ENCODE measurements at regions not wholly inside any gene's neighbourhood (a gene's known extent, or its start where the extent isn't known, plus 50 kb on each side); places are given as distances from the start of the nearest gene placed in this dataset.
"Not testable (repeated sequence)": the region's sequence is repeated elsewhere in the genome, so short reads cannot be mapped to it uniquely, and the experiment has no call there.

DNA sequence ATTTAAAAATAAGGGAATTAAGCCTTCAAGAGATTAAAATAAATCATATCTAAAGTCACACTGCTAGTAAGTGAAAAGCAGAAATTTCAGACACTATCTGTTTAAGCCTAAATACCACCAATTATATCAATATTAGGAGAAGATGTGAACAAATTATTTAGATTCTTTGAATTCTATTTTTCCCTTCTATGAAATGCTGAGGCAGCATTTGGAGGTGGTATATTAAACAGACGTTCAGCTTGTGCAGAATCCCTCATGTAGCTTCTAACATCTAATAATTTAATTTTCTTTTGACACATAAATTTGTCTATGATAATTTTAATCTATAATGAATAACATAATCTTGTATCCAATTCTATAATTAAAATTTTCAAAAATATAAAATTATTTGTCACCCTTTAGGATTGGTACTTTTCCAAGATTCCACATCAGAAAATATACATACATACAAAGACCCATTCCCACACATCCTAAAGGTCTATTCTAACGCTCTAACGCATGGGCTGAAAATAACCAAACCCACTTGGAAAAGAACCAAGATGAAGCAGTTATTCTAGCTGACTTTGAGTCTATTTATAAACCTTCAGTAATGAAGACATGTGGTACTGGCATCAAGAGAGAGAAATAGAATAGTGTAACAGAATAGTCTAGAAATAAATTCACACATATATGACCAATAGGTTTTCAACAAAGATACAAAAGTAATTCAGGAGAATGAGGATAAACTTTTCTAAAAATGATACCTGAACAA lies 751.8 kb downstream of the GALC start:
- DNase-seq (ENCODE audit: low read depth in 3 of 3): no peak

DNA sequence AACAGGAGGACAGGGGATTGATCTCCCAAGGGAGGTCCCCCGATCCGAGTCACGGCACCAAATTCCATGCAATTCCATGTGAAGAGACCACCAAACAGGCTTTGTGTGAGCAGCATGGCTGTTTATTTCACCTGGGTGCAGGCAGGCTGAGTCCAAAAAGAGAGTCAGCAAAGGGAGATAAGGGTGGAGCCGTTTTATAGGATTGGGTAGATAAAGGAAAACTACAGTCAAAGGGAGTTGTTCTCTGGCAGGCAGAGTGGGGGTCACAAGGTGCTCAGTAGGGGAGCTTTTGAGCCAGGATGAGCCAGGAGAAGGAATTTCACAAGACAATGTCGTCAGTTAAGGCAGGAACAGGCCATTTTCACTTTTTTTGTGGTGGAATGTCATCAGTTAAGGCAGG lies 752.7 kb downstream of the GALC start:
- DNase-seq (ENCODE audit: low read depth in 3 of 3): not testable (repeated sequence)

DNA sequence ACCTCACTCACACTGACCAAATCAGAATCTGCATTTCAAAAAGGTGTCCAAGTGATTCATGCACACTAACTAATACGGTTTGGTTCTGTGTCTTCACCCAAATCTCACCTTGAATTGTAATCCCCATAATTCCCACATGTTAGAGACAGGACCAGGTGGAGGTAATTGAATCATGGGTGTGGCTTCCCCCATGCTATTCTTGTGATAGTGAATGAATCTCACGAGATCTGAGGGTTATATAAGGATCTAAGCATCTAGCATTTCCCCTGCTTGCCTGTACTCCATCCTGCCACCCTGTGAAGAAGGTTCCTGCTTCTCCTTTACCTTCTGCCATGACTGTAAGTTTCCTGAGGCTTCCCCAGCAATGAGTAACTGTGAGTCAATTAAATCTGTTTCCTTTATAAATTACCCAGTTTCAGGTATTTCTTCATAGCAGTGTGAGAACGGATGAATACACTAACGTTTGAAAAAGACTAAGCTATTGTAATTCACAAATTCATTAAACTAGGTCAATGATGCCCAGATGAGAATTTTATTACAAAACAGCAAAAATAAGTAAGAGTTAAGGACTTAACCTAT lies 759.1 kb downstream of the GALC start:
- no peak for DNase-seq (ENCODE audit: low read depth in 3 of 3)

DNA sequence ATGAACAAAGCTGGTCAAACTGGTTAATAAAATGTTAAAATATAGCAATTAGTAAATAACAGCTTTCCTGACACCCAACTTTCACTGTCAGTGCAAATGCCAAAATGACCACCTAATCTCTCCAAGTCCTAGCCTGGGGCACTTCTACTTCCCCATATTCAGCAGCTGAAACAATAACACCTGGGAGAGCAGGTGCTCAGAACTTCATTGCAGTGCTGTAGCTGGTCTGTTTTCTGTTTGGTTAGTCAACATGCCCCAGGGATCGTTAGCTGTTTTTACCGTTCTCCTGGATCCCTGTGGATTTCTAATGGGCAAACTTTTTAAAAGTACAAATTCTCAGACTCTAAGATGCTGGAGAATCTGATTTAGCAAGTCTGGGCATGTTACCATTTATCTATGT lies 759.7 kb downstream of the GALC start:
- no peak for DNase-seq (ENCODE audit: low read depth in 3 of 3)

DNA sequence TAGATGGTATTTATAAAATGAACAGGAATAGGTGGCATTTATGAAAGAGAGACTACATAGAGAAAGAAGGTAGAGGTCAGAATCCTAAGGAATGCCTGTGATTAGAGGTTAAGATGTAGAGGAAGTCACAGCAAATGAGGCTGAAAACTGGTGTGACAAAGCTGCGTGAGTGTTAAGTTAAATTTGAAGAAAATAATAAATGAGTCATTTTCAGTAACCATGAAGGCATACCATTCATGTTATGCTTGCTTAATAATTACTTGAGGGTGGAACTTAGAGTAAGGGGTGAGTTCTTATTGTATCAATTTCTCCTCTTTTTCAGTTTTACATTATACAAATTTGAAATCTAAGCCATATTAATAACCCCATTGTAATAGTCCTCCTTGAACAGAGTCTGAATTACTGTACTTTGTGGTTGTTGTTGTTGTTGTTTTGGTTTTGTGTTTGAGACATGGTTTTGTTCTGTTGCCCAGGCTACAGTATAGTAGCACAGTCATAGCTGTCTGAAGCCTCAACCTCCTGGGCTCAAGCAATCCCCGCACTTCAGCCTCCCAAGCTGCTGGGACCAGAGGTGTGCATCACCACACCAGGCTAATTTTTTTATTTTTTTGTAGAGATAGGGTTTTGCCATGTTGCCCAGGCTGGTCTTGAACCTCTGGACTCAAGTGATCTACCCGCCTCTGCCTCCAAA lies 761.5 kb downstream of the GALC start:
- no peak for DNase-seq (ENCODE audit: low read depth in 3 of 3)

DNA sequence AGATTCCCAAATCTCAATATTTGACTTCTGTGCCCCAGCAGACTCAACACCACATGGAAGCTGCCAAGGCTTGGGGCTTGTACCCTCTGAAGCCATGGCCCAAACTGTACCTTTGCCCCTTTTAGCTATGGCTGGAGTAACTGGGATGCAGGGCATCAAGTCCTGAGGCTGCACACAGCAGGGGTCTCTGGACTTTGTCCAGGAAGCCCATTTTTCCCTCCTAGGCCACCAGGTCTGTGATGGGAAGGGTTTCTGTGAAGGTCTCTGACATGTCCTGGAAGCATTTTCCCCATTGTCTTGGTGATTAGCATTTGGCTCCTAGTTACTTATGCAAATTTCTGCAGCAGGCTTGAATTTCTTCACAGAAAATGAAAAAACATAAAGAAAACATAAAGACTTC lies 762.3 kb downstream of the GALC start:
- no peak for DNase-seq (ENCODE audit: low read depth in 3 of 3)

DNA sequence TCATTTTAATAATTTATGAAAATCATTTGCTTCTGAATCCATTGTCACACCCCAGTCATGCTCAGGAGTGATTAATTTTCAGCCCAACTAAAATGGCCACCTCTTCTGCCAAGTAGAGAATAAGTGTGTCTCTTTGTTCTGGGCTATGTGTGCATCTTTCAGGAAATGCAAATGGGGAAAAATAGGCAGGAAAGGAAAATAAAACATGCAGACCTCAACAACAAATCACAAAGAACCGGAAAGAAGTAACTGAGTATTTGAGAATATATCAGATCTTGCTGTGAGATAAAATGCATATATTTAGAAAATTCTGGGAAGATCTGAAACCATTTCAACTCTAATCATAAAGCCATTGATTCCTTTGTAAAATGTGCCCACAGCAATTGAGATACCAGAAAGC lies 763.9 kb downstream of the GALC start:
- DNase-seq (ENCODE audit: low read depth in 3 of 3): no peak

DNA sequence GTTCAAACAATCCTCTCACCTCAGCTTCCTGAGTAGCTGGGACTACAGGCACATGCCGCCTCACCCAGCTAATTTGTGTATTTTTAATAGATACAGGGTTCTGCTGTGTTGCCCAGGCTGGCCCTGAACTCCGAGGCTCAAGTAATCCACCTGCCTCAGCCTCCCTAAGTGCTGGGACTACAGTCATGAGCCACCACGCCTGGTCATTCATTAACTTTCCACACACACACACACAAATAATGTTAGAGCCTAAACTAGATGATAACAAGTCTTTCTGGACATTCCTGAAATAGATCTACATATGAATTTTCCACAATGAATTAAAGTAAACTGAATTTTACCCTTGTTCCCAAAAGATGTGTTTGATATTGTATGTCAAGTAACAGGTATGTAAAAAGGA lies 776.0 kb downstream of the GALC start:
- no peak for DNase-seq (ENCODE audit: low read depth in 3 of 3)

DNA sequence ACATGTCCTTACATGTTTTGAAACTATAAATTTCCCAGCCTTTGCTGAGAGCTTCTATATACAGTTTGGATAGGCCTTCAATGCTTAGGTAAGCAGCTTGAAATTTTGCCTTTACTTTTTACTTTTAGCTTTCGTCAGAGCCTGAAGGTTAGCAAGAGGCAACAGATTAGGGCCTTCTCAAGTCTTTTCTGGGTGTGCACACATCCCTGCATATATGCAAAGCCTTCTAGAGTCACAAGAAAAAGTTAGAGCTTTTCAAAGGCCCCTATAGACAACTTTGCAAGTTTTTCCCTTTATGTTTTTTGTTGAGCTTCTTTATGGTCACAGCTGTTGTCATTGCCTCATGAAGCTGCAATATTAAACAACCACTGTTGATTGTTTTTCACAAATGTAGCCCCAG lies 778.4 kb downstream of the GALC start:
- no peak for DNase-seq (ENCODE audit: low read depth in 3 of 3)

DNA sequence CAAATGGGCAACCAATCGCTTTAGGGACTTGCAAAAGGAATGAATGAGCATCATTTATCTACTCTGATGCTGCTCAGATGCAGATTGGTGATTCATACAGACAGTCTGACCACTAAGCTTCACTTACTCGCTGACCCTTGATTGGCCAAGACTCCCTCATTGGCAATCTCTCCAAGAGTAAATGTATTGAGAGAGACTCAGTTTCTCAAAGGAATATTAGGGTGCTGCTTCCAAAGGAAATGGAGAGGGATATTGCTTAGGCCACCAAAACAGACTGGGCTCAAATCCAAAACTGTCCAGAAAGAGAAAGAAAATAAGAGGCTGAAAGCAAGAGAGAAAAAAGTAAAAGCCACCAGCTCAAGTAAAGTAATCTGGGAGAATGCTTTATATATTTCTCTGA lies 785.2 kb downstream of the GALC start:
- DNase-seq (ENCODE audit: low read depth in 3 of 3): no peak

DNA sequence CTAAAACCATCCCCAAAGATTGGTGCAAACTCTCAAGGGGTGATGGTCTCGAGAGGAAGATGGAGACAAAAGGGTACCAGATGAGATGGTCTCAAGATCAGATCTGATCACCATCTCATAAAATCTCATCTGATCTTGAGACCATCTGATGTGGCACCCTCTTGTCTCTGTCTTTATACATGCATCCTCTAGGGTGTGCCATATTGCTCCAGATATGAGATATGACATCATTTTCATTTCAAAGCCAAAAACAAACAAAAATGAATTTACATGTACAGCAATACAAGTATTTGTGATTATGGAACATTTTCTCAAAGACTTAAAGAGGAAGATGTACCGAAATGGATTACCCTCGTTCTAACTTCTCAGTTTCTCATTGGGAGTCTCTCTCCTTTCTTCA lies 787.2 kb downstream of the GALC start:
- DNase-seq (ENCODE audit: low read depth in 3 of 3): no peak

DNA sequence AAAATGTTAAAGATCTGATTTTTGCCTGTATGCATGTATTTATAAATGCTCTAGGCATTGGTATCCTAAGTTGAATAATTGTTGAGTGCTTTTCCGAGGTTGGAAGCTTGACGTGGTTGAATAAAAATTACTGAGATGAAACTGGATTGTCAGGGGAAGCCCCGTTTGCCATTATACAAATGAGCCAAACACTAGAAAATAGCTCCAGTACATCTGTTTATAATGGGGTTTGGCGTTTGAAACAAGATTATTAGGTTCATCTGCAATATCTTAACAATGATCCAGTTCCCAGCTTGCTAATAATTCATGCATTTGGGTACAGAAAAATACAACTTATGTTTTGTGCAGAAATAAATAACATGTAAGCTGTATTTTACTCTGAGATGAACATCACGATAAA lies 789.6 kb downstream of the GALC start:
- no peak for DNase-seq (ENCODE audit: low read depth in 3 of 3)

DNA sequence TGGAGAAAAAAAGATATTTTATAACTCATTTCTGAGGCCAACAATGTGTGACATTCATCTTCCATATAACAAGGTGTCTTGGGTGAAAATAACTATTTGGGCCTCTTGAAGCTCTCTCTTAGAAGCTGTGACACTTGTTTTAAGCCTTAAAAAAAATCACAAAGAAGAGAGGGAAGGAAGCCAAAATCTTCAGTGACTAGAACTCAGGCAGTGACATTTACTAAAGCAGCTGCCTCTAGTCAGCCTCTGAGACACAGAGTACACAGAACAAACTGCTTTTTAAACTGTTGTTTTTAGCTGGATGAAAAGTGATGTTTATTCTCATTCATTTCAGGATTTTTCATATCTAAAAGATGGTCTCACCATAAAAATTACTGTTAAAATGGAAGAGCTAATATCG lies 793.6 kb downstream of the GALC start:
- no peak for DNase-seq (ENCODE audit: low read depth in 3 of 3)

DNA sequence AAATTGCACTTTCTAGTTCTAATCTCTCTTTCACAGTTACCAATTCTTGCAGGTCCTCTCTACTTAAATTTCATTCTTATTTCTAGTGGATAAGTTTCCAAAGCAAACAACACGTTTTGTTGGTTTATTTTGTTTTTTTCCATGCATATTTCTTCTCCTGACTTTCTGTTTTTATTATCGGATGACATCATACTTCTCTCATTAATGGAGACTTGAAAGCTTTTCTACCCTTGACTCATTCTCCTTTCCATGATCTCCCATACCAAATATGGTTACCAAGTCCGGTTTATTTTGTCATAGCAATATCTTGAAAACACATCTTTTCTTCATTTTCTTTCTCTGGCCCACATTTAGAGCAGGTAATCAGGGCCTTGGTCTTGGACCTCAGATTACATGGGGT lies 796.5 kb downstream of the GALC start:
- no peak for DNase-seq (ENCODE audit: low read depth in 3 of 3)

DNA sequence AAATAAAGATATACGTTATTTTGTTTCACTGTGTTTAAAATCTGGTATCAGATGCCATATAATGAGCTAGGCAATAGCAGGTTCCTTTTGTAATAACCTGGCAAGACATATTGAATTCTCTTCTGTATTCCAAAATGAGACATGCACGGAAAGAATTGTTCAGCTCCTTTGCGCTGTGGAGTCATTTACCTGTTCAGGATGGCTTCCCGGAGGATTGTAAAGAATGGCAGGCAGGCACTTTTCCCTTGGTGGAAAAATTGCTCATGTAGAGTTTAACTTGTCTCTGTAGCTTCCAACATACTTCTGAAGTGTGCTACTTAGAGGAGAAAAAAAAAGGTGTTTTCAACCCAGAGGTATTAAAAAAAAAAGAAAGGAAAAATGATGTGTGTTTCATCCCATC lies 805.2 kb downstream of the GALC start:
- no peak for DNase-seq (ENCODE audit: low read depth in 3 of 3)

DNA sequence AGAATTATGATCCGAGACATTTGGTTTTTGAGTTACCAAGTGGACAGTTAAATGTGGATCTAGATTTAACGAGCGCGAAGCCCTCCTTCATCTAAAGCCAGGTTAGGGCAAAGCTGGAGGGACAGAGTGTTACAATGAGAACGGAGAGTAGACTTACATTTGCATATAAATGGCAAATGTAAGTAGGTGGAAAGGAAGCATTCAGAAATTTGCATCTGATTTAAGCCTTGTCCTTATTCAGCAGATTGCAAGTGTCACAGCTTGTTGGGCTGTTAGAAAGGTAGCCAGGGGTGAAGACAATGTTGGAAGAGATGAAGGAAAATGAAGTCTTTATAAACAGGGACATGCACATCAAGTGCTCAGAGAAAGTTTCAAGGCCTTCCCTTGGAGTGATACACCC lies 806.2 kb downstream of the GALC start:
- DNase-seq (ENCODE audit: low read depth in 3 of 3): no peak

DNA sequence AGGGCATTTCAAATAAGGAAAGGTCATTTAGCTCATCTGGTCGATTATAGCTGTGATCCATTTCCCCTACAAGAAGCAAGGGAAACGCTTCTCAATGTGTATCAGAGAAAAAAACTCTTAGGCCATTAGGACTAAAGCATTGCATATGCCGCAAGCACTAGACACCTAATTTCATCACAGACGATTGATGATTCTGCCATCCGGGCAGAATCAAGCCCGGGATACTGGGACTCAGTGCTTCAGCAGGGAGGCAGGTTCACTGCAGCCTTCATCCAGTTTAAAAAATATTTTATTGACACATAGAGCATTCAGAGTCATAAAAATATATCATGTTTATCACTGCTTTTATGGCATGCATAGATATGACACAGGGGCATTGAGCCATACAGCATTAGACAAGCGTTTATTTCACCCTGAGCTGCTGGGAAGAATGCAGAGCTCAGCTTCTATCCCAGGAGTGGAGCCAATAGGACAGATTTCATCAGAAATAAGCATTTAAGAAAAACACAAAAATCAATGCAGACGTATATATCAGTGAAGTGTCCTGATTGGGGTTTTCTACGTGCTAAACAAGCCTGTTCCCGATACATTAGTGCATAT lies 806.9 kb downstream of the GALC start:
- DNase-seq (ENCODE audit: low read depth in 3 of 3): no peak

DNA sequence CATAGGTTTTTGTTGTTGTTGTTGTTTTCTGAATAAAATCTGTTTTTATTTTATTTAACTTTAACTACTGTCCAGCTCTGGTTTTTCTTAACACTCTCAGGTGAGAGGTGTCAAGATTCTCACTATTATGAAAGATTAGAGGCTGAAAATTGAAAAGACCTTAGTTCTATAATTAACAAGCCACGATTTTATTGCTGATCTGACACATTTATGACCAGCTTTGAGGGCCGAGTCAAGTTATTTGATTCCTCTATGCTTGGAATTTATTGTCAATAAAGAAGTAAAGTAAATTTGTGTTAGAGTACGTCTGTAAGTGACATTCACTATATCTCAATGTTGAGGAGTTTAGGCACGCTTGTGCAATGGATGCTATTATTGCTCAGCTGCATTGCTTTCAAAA lies 808.8 kb downstream of the GALC start:
- no peak for DNase-seq (ENCODE audit: low read depth in 3 of 3)

DNA sequence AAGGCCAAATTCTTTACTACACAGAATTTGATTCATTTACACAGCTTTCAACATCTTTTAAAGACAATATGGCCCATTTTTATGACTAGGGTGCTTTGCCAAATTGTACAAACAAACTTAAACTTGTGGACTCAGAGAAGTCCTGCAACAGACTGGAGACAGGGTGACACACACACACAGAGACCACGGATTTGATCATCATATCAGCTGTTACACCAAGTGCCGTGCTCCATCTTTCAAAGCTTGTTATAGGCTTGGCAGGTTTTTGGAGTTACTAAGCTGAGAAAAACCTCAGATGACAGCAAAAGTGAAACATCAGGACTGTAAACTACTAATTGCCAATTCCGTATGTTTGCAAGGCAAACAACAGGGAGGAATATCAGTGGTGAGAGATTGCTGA lies 811.7 kb downstream of the GALC start:
- DNase-seq (ENCODE audit: low read depth in 3 of 3): no peak

DNA sequence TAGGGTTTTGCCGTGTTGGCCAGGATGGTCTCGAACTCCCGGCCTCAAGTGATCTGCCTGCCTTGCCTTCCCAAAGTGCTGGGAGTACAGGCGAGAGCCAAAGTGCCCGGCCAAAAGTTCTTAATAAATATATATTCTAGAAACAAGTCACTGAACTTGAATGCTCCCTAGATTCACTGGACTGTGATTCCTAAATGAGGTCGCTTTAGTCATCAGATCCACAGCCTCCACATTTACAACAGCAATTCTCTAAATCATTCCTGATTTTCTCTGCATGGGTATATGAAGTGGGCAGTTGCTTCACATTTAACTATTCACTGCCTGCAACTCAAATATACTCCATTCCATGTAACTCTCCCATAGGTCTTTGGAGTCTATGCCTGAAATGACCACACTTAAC lies 813.0 kb downstream of the GALC start:
- DNase-seq (ENCODE audit: low read depth in 3 of 3): no peak

DNA sequence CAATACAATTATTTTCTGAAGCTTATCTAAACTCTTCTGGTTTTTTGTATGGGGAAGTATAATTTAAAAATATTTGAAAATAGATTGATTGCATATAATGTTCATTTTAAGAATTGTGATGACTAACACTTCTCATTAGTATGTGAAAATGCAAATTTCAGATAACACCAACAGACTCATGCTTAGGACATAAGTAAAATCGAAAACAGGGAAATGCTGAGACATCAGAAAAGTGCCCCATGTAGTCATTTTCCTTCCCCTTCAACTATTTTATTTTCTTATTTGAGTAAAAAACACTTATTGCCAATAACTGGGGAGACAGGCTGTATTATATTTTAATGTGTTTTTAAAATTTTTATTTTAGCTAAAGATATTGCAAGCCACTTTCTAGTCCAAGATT lies 814.7 kb downstream of the GALC start:
- DNase-seq (ENCODE audit: low read depth in 3 of 3): no peak

DNA sequence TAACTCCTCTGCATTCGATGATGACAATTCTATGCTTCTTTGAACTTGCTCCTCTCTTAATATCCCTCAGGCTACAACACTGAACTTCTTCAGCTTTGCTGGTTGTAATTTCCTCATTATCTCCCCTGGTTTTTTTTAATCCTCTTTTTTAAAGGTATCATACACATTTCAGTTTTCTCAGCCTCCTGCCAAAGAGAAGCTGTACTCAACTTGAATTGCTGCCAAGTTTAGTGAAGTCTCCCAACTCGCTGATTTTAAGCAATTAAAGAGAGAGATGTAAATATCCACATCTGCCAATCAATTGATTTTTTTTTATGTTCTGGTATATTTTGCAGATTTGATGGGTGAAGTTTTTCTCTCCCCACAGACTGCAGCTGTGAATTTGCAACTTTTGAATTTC lies 817.8 kb downstream of the GALC start:
- DNase-seq (ENCODE audit: low read depth in 3 of 3): no peak

DNA sequence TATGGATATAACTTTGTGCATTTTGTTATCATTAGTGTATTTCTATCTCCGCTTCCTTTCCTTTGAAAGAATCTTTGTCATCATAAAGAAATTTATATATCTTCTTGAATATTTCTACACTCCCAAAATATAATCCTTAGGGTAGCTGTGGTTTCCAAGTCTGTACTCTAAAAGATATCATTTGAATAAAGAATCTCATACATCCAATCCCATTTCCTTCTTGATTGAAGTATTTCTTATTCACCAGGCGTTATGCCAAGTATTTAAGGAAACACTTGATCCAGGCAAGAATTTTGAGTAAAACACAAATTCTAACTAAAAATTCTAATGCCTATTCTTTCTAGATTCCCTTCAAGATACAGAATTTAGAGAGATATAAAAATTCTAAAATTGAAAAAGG lies 821.8 kb downstream of the GALC start:
- DNase-seq (ENCODE audit: low read depth in 3 of 3): no peak
